DMS 273 (cell line): ENCODE measurements at regions not wholly inside any gene's neighbourhood (a gene's known extent, or its start where the extent isn't known, plus 50 kb on each side); places are given as distances from the start of the nearest gene placed in this dataset.

ENCODE experiments used
- DNase-seq: peaks from one replicate; lab custom pipeline; 2025; ENCODE audit not compliant: unreplicated experiment; lab: John Stamatoyannopoulos, UW

DNA sequence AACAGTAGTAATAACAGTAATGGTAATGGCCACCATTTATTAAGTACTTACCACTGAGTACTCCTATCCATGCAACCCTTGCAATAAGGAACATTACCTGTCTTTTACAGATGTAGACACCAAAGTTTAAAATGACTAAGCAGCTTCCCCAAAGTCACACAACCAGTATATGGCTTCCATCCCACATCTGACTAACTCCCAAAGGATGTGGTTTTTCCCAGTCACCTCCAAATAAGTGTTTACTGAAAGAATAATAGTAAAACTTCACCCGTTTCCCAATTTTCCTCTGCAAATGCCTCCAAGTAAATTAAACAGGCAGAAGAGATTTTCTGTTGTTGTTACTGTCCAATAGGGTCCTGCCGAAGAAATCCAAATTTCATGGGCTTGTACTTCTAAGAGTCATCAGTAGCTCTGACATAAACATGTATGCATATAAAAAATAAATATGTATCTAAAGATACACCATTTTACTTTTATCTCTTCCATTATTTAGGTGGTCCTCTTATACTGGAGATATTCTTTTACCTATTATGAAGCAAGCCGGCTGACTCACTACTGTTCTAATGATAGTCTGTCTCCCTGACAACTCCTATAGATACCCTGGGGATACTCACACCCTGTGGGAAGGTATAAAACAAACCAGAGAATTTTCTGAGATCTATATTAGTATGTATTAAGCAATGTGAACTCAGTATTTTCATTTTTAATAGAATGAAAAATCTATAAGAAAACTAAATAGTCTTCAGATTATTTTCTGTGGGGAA is 77.9 kb upstream of the ID4 start:
- DNase-seq, result no peak

GRCh38 chr6:19761121-19761520 is 76.0 kb upstream of the ID4 start:
- no peak for DNase-seq

DNA sequence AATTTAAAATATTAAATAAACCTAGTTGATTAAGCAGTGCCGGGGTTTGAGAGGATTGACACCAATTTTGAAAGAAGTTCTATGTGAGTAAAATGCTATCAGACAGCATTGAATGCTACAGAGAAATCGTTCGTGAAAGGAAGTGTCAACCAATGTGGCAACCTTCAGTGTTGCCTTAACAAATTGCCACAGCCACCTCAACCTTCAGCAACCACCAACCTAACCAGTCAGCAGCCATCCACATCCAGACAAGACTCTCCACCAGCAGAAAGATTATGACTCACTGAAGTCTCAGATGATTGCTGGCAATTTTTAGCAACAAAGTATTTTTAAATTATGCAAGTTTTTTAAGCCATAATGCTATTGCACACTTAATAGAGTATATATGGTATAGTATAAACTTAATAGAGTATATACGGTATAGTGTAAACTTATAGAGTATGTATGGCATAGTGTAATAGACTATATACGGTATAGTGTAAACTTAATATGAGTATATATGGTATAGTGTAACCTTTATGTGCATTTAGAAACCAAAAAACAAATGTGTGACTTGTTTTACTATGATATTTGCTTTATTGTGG is 65.3 kb upstream of the ID4 start:
- no peak for DNase-seq

GRCh38 chr6:19772891-19773290 is 64.3 kb upstream of the ID4 start:
- peak; percentile 41 for DNase-seq

DNA sequence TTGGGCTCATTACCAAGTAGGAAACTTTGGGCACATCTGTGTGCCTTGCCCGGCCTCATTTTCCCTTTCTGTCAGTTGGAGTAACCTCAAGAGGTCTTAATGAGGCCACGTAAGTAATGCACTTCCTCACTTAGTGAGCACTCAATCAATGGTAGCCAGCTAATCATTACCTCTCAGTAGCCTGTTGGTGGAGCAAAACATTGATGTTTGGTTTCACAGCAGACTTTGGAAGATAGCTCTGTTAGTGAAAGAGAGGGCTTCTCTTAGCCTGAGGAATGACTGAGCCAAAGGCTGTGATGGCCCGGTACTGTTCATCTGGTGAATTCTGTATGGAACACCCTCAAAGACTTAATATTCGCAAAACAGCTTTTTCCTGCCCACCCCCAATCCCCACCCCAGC is 55.9 kb upstream of the ID4 start:
- DNase-seq, result no peak

DNA sequence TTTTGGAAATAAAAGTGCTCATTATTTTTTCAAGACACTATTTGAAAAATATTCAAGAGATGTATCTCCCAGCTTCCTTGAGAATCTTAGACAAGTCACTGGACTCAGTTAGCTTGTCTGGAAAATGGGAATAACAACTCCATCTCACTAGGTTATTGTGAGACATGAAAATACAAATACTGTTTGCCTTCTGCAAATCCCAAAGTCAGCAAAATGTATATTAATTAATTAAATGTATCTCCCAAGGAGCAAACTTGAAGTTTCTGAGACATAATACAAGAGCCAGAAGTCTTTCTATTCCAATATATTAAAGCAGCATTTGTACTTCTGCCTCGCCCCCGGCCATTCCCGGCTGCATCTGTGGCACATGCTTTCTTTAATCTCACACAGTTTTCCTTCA is 54.6 kb upstream of the ID4 start:
- no peak for DNase-seq
